GM18861 (cell line): ENCODE measurements at regions not wholly inside any gene's neighbourhood (a gene's known extent, or its start where the extent isn't known, plus 50 kb on each side); places are given as distances from the start of the nearest gene placed in this dataset.

Experiments used
- ATAC-seq: cut with Tn5 transposase; IDR thresholded peaks from one replicate; pipeline ENCODE4 v1.9.1; 2021; ENCODE audit not compliant: unreplicated experiment

DNA sequence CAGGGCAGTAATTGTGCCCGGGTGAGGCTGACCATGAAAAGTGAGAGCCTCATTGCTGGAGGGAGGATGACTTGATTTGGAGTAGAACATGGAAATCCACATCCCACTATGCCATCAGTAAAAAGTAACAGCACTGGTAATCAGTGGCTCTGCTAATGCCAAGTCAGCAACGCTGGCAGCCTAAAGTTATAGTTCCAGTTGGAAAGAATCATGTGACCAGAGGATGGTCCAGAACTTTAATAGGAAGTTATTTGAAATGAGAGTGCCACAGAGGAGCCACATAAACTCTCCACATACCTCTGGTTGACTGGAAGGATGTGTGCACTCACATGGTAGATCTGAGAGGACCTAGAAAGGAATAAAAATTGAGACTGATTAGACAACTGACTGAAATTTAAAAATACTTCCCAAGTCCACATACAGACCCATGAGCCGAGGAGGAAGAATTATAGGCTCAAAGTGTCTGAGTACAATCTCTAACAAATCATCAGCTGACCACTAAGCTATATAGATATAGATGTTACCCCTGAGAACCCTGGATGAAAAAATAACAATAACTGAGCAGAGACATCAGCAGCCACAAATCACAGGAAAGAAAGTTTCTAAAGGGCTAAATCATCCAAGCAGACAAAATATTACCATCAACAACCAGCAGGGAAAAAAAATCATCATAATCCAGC lies 346.8 kb downstream of the STK39 start:
- no peak for ATAC-seq

DNA sequence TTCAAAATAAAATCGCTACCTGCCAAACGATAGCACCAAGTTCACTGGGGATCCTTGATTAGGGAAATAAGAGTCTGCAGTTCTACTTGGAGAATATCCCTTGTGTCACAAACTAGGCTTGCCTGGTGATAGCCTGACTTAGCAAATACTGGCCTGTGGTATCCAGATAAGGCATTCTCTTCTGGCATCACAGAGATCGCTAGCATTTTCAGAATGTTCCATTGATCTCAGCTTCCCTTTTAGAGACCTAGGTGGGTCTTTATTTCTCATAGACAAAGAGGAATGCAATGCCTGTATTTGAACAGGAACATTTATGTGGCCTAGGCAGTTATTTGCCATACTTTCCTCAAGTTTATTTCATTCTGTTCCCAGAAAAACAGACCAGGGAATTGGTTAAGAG lies 349.1 kb downstream of the STK39 start:
- ATAC-seq: no peak

DNA sequence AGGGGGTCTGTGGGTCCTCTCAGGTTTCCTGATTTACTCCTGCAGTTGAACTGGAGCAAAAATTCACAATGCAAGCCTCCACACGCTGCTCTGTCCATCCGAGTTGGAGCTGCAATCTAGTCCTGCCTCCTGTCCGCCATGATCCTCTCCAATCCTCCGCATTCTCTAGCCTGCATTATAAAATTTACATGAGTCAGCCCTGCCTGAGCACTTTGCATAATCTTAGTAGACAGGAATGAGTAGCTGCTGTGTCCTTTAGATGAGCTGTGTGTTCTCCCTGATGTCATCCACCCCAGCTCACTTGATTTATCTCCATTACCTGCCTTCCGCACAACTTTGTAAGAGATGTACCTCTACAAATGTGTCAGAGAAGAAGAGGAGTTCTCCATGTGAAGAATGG lies 355.6 kb downstream of the STK39 start:
- no peak for ATAC-seq

DNA sequence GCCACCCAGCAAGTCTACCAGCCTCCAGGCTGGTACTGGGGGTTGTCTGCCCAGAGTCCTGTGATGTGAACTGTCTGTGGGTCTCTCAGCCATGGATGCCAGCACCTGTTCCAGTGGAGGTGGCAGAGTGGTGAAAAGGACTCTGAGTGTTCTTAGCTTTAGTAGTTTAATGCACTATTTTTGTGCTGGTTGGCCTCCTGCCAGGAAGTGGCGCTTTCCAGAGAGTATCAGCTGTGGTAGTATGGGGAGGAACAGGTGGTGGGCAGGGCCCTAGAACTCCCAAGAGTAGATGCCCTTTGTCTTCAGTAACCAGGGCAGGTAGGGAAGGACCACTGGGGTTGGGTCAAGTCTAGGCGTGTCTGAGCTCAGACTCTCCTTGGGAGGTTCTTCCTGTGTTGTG lies 356.7 kb downstream of the STK39 start:
- ATAC-seq: no peak

DNA sequence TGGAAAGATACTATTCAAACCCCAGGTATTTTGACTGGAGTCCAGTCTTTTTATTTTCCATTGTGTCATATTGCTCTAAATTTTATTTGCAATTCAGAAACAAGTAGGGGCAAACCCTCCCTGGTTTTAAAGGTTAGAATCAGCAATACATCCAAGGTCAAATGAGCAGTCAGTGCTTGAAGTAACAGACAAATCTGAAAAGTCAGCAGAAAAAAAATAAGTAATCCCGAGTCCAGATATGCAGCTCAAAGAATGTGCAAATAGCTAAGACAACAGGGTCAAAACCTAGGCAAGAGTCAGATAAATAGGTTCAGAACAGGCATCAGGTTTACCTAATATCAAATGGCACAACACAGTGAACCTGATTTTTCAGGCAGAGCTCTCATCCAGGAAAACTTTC lies 367.0 kb downstream of the STK39 start:
- ATAC-seq: no peak

DNA sequence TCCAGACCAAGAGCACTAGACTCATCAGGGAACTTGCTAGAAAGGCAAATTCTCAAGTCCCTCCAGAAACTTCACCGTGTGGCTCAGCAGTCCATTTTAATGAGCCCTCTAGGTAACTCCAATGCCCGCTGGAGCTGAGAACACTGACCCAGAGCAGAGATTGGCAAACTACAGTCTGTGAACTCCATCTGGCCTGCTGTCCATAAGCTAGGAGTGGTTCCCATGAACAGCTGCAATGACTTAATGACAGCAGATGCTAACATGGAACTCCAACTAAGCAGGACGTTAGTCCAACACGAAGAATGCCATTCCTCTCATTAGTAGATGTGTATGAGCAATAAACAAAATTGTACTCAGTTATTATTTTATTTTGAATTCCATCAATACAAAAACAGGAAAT lies 371.9 kb downstream of the STK39 start:
- no peak for ATAC-seq

DNA sequence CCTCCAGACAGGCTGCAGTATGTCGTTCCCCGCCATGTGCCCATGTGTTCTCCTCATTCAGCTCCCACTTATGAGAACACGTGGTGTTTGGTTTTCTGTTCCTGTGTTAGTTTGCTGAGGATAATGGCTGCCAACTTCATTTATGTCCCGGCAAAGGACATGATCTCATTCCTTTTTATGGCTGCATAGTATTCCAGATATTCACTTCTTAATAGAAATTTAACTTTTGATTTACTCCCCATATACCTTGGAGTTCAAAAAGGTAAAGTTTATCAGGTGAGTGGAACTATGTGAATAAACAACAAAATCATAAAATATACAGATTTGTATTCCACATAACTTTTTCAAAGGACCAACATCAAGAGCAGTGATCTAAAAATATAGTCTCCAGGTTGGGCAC lies 372.6 kb downstream of the STK39 start:
- ATAC-seq: no peak

DNA sequence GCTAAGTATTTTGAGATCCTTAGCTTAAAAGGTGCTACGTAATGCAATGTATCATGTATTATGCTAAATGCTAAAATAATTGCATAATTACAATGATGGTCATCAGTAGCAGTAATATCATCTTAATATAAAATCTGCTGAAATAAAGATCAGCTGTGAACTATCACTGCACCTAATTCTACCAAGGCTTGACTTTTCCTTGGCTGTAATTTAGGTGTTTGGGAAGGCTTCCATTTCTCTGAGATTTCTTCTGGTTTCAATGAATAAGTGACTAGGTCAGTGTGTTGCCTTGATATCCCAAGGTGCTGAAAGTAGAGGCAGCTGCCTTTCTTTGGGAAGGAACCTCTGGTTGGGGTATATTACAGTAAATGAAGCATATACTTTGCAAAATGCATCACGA lies 376.1 kb downstream of the STK39 start:
- no peak for ATAC-seq

DNA sequence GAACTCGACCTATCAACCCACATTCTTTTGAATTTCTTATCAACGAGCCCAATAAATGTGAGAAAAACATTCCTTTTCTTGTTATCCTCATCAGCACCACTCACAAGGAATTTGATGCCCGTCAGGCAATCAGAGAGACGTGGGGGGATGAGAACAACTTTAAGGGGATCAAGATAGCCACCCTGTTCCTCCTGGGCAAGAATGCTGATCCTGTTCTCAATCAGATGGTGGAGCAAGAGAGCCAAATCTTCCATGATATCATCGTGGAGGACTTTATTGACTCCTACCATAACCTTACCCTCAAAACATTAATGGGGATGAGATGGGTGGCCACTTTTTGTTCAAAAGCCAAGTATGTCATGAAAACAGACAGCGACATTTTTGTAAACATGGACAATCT lies 378.2 kb downstream of the STK39 start:
- no peak for ATAC-seq

DNA sequence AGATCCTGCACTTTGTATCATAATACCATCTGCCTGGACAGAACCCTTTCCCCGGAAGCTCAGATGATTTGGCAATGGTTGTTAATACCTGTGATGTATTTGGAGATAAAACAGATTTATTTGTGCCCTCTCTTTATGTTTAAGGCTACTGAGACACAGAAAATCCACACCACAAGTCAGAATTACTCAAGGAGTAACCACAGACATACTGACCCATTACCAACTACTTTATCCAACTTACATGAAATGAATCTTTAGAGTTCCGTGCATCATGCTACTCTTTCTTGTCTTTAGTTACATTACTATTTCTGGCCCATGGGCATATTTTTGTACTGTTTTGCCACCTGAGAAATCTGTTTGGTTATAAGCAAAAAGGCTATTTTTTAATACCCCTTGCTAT lies 384.0 kb downstream of the STK39 start:
- no peak for ATAC-seq

DNA sequence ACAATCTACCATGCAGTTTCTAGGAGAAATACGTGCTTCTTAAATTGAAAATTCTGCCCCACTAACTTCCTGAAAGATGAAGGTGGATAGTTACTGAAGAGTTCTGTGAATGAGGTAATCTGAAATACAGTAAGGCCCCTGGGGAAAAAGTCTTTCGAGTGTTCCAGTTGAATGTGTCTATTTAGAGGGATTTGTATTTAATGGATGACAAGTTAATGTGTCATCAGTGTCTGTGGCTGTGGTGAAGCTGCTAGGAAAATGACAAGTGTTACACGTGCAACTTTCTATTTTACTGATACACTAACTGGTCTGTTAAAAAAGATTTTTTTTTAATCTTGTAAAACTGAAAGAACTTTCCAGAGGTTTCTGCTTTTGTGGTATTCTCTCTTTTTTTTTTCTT lies 384.6 kb downstream of the STK39 start:
- ATAC-seq: peak; percentile 71

DNA sequence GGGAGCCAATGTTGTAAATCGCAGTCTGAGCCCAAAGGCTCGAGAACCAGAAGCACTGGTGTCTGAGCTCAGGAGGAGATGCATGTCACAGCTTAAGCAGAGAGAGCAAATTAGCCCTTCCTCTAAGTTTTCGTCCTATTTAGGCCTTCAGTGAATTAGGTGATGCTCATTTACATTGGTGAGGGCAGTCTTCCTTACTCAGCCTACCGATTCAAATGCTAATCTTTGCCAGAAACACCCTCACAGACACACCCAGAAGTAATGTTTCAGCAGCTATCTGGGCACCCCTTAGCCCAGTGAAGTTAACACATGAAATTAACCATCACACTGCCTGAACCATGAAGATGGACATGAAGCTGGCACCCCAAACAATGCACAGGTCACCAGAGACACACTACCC lies 385.1 kb downstream of the STK39 start:
- peak; percentile 0 for ATAC-seq

DNA sequence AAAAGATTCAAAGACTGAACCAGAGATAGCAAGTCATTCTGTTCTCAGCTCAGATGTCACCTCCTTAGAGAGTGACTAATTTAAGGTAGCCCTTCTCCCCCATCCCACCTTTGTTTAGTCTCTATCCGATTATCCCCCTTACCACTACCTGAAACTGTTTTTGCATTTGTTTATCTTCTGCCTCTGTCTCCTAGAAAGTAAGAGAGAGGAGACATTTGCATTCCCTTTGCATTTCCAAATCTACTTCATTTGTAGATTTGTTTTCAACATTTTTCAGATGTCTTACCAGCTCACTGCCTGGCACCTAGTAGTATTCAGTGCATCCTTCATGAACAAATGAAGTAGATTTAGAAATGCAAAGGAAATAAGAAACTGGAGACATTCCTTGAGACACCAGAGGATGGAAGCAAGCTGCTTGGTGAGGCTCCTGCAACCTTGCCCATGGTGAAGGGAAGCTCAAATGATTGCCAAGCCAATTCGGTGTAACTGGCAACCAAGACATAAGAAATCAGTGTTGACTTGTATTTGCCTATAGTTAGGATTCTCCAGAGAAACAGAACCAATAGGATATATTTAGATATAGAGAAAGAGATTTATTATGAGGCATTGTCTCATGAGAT lies 385.7 kb downstream of the STK39 start:
- no peak for ATAC-seq

DNA sequence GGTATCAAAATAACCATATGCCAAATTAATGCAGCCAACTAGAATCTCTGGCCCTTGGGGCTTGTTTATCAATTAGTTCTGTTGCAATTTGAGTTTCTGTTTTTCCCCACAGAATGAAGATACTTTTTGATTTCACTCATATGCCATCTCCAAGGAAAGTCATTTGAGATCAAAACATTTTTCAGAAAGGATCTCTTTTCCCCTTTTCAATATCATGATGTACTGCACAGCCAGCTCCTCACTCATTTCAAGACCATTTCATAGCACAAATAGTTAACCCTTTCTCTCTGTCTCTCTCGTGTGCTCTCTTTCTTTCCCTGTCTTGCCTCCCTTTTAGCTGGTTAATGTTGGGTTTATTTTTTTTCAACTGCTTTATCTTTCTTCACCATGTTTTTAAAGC lies 387.3 kb downstream of the STK39 start:
- ATAC-seq: no peak

DNA sequence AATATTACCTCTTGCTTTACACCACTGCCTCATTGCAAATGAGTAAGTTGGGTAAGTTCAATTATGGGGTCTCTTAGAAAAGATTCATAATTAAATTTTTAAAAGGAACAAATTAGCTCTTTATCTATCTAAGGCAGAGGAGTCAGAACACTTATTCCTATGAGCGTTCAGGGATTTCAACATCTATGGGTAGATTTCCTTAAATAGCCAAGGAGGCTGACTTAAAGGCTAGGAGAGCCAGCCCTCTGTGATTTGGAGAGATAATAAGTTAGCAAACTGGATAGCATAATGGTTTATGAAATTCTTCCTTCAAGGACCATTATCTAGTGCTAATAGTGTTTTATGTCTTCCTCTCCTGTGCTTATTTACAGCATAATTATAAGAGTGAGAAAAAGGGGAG lies 387.7 kb downstream of the STK39 start:
- no peak for ATAC-seq

DNA sequence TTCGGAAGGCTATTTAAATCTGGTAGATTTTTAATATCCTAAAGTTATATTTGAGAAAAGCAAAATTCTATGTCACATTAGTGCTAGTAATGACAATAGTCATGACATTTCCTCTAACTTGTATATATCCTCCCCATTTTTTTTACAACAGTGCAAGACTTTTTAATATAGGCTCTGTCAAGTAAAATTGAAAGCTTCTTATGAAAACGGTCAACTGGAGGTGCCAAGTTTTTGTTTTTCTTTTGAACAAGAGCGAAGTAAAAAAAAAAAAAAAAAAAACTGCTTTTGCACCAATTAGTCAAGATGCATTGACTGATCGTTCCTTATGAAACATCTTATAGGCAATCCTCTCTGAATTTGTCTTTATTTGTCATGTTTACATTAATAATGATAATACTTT lies 389.3 kb downstream of the STK39 start:
- ATAC-seq: no peak

DNA sequence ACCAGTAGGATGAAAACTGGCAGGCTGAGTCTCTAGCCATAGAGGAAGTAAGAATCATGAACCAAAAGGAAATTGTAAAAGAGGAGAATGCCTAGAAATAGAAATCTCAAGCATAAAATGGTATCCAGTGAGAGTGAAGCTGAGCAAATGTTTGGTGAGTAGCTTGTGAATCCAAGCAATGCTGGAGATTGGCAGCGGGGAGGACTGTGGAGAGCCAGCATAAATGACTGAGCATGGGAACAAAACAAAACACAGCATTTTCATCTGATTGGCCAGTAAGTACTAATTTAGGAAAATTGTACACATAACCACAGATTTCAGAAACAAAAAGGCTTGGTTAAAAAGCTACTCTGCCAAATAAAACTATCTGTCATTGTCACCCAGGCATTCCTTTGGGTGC lies 390.0 kb downstream of the STK39 start:
- ATAC-seq: no peak

DNA sequence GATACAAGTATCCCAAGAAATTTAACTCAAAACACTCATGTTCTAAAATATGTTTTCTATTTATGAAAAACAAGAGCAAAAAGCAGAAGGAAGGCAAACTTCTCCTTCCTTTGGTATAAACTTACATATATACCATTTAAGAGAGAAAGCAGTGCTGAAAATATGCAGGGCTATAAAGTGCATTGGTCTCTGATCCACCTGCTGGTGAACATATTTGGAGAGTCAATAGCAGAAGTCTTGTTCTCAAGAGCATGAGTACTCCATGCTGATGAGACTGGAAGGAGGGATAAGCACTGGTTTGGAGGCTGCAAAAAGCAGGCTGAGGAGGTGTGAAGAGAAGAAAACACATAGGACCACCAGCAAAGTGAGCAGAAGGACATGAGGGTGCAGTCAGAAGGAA lies 391.2 kb downstream of the STK39 start:
- no peak for ATAC-seq

DNA sequence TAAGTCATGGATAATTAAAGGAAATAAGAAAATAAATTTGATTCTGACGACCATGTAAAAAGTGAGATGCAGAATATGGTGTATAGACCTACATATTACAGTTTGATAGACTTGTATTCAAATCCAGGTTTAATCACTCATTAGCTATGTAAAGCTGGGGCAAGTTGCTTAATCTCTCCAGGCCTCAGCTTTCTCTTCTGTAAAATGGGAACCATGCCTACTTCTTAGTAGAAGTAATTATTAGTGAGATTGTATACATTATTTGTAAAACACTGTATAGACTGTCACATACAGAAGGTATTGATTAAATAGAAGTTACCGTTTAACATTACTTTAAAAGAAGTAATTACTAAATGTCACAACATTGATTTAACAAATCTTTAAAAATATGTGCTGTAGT lies 392.2 kb downstream of the STK39 start:
- ATAC-seq: no peak

DNA sequence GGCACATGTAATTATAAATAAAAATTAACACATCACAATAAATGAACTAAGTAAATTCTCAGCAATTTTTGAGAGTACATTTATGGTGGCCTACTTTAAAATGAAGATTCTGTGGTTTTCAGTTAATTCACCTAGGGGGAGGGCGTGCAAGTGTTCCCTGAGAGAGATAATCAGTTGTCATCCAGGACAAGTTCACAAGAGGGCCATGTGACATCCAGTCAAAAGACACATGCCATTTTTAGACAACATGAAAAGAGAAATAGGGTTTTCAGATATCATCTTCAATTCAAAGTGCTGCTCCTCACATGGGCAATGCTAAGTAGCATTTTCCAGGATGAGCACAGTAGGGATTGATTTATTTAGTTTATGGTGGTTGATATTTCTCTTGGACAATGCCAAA lies 393.7 kb downstream of the STK39 start:
- ATAC-seq: no peak

DNA sequence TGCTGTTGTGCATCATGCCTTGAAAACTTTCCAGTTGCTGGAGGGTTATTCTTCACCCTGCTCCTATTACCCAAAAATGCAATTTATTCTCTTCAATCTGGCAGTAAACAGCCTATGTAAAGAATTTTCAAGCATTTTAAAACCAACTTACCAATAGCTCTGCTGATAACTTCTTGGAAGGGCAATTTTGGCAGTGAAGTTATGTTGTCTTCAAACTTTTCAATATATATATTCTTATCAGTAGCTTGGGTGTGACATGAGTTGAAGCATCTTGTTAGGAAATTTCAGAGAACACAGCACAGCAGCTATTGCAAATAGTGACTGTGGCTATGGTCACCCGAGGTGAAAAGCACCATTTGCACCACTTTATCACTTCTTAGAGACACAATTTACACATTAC lies 395.5 kb downstream of the STK39 start:
- no peak for ATAC-seq

DNA sequence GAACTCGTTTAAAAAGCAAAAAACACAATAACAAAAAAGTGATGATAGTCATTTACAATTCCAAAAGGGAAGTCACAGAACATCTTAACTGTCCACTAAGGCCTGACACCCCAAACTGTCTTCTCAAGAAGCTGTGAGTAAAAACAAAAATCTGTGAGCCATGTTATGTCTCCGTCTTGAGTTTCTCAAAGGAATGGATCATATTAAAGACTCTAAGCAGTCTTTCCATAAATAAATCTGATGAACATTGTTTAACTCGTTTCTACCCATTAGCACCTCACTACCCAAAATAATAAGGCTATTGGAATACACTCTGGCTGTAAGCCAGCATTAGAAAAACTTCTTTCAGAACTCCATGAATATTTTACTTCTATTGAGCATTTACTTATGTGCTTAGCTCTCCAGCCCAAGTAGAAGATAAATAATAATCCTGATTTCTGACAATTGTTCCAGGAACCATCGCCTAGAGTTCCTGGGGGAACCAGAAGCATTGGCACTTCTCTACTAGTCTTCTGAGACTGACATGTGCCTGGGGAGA lies 396.0 kb downstream of the STK39 start:
- ATAC-seq: no peak
